ENCODE measurements at regions not wholly inside any gene's neighbourhood (a gene's known extent, or its start where the extent isn't known, plus 50 kb on each side); places are given as distances from the start of the nearest gene placed in this dataset.

DNA sequence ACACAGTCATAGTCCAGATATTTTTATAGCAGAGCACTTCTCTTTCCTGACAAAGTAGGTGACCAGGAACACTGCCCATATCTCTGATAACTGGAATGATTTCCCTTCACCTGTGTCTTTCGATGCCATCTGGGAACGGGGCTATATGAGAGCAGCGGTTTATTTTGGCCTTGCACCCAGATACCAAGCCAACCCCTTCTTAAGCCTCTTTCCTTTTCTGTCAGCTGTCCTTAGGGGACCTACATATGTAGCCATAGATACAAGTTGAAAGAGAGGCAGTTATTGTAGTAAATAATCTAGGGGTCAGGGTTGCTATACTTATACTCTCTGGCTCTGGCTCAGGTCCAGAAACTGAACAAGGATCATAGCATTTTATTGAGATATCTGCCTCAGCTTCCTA, 128.8 kb downstream of the NHLRC3 start:
- no peak for DNase-seq

DNA sequence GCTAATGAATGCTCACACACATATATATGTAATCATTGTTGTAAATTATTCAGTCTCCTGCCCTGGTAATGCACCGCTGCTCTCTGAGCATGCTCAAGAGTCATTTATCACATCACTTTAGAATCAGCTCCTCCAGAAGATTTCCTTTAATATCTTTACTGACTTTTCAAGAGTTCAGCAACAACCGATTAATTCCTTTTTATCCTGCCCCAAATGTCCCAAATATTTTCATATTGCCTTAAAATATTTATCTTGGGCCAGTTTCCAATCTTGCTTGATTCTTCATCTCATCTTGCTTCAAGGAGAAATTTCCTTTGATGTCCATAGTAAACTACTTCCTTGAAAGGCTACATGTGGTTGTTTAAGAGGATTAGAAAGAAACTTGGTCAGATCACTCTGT, 132.5 kb downstream of the NHLRC3 start:
- no peak for DNase-seq

DNA sequence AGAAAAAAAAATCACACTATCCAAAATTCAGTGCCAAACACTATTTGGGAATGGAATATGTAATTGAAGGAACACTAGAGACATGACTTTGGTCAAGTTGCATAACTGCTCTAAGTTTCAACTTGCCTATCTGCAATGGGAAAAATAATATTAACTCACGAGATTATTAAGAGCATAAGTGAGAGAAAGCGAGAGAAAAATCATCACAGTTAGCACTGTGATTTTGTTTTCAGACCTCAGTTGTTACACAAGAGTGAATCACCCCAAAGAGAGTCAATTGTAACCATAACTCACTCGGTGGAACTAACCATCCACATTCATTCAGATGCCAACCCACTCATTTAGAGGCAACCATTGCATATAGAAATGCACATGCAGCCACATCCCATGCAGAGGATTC, 147.1 kb downstream of the NHLRC3 start:
- DNase-seq: no peak

DNA sequence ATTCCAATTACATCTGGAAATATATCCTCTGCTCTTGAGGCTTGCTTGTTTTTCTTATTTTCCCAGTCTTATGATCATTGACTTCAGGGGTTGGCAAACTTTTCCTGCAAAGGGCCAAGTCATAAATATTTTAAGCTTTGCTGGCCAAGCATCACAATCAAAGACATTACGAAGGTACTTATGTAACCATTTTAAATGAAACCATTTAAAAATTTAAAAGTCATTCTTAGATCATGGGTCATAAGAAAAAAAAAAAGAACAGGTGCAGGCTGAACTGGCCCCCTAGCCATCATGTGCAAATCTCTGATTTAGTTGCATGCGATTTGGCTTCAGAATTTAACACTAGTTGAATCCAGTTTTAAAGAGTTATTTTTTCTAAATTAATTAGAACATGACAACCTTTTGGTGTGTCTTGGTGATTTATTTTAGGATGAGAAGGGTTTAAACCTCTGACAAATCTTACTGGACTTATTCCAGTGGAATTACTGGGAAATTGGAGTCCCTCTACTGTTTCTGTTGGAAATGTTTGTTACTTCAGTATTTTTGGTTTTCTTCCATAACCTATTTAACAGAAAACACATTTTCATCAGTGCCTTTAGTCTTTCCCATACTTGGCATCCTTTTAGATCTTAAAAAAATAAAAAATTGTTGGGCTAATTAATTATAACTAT, 148.1 kb downstream of the NHLRC3 start:
- no peak for DNase-seq

DNA sequence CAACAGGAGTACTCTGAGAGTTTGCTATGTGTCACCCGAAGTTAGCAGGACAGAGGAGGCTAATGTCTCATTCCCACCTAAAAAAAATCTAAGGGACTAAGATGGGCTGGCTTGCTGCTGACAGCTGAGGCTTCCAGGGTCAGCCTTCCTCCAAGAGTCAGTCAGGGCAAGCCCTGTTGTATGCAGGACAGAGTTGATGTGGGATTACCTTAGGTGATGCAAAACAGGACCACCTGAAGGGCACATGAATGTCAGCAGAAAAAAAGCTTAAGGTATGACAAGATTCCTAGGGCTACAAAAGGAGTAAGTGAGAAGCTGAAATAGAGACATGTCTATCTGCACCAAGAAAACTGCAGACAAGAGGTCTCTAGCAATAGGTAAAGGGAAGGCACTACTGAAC, 151.5 kb downstream of the NHLRC3 start:
- DNase-seq: no peak

DNA sequence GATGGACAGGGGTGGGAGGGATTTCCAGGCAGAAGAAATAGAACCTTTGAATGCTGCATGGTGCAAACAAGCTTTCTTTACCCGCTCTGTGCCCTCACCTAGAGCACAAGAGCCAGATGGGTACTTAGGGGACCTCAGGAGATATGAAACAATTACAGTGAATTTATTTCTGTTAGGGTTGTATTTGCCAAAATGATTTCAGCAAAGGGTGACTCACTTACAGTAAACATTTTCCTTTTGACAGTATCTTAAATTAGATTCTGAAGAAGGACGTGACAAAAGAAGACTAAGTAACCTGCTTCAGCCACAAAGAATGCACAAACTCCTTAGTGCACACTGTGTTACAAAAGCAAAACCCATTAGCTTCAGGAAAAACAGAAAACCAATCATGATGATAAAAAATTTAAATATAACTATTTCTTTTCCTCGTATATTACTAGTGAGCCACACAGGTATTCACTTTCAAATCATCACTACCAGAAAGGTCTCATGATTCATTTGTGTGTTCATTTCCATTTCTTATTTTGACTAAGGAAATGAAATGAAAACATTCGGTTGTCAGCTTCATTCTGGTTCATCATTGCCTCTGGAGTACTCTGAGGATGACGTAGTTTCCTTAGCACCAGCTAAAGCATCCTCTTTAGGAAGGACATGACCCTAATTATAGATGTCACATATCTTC, 158.8 kb downstream of the NHLRC3 start:
- no peak for DNase-seq

DNA sequence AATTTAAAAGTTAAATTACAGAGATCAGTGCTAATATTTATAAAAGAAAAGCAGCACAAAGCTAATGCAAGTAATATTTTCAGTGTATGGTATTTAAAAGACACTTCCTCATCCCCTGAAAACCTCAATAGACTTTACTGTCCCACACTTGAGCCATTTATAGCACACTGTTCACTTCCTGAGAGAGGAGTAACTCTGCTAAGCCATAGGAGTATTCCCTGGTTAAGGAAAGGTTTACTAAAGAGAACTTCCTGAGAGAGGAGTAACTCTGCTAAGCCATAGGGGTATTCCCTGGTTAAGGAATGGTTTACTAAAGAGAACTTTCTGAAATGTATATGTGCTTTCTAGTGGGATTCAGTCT, 159.4 kb downstream of the NHLRC3 start:
- DNase-seq: no peak

DNA sequence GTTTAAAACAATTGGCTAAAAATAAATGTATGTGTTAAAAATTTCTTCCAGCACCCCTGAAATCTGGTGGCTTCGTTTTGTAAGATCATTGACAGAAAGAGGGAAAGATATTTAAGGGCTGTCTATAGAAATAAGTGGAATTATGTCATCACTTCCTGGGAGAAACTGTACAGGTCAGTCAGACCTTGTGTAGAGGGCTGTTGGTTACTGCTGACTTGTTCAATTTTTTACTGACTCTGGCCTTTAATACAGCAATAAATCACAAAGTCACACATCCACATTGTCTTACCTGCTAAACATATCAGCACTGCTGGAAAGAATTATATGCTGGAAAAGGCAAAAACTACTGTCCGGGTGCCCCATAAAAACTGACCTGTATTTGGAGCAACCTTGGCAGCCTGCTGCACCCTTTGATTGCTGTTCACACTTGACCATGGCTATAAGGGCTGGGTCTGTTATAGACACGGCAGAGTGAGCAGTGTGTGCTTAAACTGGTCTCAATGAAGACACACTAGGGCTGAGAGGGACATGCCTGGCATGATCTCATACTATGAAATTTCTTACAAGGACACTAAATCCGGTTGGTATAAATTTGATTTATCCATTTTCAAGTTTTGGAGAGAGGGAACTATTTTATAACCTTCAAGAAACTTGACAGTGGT, 162.1 kb downstream of the NHLRC3 start:
- no peak for DNase-seq

DNA sequence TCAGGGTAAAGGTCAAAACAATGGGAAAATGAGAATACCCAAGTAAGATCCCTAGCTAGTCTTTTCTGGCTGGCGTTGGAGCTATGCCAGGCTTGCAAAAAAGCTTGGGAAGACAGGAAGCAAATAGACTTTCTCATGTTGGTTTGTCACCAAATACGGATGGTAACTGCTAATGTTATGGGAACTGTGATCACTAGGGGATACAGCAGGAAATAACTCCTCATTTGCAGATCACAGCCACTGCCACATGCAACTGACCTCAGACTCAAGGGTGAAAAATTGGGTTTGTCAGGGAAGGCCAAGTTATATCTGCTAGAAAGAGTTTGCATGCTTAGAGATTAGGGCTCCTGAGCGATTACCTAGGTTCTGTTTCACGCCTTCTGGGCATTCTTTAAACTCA, 162.9 kb downstream of the NHLRC3 start:
- DNase-seq: no peak

DNA sequence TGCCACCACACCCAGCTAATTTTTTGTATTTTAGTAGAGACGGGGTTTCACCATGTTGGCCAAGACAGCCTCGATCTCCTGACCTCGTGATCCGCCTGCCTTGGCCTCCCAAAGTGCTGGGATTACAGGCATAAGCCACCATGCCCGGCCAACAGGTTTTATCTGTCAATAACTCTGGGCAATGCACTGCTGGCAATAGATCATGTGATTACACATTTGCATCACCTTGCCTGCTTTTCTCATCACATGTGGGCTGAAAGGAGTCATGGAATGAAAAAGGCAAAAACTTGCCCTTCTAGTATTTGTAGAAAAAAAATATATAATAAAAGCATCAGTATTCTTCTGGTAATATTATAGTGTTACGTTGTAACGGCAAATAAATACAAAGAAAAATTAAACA, 164.5 kb downstream of the NHLRC3 start:
- no peak for DNase-seq

DNA sequence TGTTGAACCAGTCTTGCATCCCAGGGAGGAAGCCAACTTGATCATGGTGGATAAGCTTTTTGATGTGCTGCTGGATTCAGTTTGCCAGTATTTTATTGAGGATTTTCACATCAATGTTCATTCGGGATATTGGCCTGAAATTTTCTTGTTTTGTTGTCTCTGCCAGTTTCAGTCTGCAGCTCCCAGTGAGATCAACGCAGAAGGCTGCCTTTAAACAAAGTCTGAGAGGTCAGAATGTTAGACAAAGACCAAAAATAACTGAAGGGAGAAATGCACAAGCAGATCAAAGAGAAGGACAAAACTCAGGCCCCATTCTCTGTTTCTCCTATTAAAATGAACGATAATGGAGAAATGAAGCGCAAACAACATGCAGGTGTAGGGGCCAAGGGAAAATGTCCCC, 170.4 kb downstream of the NHLRC3 start:
- DNase-seq: no peak

DNA sequence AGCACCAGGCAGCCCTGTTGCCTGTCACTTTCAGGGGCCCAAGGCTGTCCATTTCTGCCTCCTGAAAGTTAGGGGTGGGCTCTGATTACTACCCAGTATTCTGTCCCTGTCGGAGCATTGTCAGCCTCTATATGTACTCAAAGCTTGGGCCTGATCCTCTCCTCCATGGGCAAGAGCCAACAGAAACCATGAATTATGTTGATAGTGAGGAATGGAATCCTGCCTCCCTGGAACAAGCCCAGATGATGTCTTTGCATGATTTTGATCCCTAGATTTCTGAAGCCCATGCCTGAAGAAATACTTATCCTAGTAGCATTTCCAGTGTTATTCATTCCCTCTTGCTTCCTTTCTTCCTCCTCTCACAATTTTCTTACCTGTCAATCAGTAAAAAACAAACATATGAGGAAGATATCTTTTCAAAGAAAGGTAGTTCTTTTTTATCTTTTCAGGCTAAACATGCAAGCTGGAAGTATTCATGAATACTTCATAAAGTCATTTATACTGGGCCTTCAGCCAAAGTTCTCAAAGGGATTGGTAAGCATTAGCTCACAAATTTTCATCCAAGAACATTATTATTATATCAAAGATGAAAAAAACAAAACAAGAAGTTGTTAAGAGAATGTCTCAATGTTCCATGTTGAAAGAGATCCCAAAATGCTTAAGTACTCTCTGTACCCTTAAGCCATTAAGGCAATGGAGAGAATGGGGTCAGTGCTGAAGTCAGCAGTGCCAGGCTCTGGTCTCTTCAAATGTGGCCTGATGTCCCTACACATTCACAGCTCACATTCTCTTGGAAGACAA, 171.7 kb downstream of the NHLRC3 start:
- no peak for DNase-seq

DNA sequence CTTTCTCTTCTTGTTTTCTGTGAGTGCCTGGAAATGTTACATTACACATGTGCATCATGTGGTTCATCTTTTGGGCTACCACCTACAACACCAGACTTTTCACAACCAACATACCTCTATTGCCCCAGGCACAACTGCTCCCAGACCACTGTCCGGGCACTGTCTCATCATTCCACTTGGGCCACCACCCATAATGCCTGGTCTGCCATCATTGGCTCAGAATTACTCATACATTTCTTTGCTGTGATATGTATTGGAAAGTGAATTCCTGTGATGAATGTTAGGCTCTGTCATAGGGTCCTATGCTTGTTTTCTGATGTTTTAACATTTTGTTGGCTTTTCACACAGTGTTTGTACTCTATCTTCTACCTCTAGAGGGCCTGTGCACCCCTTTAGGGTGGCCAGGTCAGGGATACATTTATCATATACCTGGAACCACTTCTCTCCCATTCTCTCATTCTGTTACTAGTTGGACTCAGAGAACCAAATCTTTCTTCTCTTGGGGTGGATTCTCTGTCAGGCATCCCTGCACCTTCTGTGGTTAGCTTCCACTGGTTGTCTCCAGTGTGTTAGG, 172.8 kb downstream of the NHLRC3 start:
- DNase-seq: no peak

DNA sequence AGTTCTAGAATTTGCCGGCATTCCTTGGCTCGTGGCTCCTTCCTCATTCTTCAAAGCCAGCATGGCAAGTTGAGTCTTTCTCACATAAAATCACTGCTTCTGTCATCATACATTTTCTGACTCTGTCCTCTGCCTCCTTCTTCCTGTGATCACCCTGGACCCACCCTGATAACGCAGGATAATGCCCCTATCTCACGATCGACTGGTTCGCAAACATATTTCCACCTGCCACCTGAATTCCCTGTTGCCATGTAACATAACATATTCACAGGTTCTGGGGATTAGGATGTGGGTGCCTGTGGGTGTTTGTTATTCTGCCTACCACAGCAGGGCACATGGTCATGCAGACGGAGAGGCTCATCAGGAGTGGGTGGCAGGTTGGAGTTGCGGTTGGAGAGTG, 177.7 kb downstream of the NHLRC3 start:
- DNase-seq: no peak

DNA sequence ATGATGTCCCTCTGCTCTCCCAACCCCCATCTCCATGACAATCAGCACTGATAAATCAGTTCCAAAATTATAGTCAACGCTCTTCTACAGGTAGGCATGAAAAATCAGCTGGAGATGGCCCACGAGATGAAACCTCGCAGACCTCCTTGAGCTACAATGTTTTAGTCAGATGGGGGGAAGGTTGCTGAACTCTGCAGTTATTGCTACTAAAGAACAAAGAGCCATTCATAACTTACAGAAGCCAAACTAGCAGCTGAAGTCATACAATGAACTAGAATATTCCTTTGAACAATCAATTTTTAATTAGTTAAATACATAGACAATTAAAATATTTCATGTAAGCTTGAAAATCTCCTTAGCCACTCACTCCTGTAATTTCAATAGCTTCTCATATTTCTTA, 179.2 kb downstream of the NHLRC3 start:
- DNase-seq: no peak

DNA sequence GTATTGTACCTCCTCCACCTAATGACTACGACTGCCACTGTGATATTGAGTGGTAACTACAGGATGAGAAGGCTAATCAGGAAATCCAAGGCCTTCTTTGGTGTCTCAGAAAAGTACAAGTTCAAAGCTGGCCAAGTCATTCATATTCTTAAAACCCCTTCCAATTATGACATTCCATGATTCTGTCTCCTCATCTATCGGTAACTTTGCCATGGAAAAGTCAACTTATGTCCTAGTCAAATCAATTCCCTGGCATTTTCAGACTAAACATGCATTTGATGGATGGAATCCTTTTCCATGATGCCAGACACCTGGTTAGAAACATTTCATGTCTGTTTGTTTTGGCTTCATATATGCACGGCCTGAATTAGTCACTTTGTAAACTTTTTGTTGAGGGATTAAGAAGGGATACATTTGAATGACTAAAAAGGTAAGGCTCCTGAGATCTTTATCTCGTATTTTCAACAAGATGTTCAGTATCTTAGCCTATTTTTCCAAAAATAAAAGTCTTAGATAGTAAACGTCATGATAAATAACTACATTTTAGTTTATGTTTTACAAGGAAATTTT, 186.5 kb downstream of the NHLRC3 start:
- no peak for DNase-seq

DNA sequence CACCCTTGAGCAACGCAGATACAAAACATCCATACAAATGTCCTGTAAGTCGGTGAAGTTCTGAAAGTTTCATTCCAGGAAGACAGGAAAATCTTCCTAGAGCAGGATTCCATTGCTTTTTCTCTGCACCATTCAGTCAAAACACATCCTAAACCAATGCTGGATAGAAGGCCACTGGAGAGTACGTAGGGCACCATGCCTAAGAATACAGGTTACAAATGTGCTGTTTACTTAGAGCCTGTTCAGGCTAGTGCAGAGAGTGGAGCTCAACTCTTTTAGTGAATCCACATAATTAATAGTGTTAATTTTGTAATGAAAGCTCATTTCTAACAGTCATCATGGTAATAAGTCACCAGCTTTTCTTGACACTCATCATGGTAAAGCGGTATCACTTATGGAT, 187.6 kb downstream of the NHLRC3 start:
- DNase-seq: no peak

DNA sequence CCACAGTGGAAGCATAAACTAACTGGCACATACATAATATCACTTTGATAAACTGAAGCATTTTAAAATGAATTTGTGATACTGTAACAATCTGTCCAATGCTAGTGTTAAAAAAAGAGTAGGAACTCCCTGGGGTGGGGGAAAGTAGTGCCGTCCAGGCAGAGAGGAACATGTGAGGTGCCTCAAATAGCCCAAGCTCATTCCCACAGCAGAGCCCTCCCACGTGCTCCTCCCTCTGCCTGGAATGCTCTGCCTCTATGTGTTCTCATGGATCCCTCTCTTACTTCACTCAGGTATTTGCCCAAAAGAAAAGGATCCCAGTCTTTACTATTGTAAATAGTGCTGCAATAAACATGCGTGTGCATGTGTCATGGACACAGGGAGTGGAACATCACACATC, 188.1 kb downstream of the NHLRC3 start:
- DNase-seq: no peak

DNA sequence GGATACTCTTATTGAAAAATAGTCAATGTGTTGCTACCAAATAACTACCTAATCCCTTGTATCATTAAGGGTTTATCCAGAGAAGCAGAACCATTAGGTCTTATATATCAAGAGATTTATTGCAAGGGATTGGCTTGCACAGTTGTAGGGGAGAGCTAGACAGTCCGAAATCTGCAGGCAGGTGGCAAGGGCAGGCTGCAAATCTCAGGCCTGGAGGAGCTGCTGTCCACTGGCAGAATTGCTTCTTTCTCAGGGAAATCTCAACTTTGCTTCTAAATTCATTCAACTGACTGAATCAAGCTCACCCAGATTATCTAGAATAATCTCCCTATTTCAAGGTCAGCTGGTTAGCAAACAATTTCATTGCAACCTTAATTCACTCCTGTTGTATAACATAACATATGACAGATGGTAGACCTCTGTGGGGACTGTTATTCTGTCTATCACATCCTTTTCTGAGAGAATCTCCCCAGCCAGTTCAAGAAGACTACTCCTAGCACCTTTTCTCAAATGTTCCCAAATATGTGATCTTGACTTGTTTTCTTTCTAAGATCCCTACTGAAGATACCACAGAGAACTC, 194.2 kb downstream of the NHLRC3 start:
- DNase-seq: no peak

DNA sequence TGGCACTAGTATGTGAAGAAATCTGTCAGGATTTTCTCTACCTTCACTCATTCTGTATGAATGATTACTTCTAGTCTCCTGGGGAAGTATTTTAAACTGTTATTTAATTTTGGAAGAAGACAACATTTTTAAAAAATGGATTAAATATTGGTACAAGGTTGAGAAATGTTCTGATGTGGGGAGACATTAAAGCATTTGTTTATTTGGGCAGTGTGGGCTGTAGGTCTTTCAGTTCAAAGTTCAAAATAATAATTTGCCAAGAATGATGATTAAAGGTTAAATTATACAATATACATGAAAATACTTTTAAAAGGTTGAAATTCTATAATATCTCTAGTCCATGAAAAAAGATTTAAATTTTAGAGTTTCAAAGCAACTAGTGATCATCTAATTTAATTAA, 194.7 kb downstream of the NHLRC3 start:
- no peak for DNase-seq

DNA sequence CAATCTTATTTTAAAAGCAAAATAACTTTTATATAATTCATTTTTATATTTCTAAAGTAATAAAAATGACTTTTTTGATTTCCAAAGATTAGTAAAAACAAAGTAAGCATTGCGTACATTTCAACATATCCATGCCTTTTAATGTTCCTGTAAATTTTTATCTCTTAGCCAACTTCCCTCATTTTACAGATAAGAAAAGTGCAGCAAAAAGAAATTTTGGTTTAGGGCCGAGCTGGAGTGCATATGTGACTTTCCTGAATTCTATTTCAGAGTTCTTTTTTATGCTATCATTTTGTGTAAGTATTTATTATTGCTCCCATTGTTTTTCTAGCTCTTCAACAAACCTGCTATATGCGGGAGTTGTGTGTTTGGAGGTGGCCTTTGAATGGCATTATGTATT, 195.3 kb downstream of the NHLRC3 start:
- DNase-seq: no peak

DNA sequence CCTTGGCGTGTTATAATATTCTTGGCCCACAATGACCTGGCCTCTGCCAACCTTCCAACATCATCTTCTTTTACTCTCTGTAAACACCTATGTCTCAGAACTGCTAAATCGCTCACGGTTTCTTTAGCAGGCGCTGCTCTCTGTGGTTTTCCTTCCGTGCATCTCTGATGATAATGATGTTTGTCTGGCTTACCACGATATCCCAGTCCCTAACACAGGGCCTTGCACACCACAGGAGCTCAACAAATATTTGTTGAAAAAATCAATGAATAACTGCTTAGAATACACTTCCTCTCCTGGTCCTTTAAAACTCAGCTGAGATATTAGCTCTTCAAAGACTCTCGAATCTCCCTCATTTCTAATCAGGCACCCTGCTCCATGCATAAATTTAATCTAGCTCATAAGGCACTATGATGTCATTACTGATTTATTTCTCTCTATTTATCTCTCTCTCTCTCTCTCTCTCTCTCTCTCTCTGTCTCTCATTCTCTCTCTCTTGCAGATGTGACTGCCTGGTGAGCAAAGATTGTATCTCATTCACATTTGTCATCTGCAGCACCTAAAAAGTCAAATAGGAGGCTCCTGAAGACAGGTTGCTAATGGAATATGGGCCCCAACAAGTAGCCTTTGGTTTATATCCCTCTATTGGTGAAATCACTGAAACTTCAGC, 206.4 kb downstream of the NHLRC3 start:
- DNase-seq: no peak
